Fibroblast of lung (primary cell): ENCODE measurements at regions not wholly inside any gene's neighbourhood (a gene's known extent, or its start where the extent isn't known, plus 50 kb on each side); places are given as distances from the start of the nearest gene placed in this dataset.

Source experiments
- CTCF ChIP-seq, 2 donors: IDR thresholded peaks in 1 of 2; conservative IDR thresholded peaks in 1 of 2; 1 replicate in 1 of 2; 2 replicates in 1 of 2; pipeline ENCODE4 v1.5.1; 2011 to 2012; ENCODE audit warnings: low read length in 2 of 2, control low read depth in 1 of 2, inconsistent platforms in 1 of 2, low read depth in 1 of 2, mild to moderate bottlenecking in 1 of 2
- EZH2 ChIP-seq: IDR thresholded peaks from 2 replicates; pipeline ENCODE4 v1.5.1; 2012; ENCODE audit warnings: low read length, control low read depth, mild to moderate bottlenecking; ENCODE audit errors: missing control alignments

DNA sequence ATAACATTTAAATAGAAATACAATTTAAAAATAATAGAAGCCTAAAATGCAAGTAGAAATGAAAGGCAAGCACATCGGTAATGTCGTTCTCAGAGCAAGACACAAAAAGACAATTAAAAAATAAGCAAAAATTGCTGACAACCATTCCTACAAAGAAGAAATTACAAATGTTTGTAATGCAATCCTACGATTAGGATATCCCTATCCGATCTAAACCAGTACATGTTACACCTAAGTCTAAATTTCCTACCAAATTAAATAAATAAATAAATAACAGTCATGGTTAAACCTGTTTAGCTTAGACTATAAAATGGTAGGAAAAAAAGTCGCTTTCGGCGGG, 90.0 kb downstream of the ANXA2R start:
- no peak for TF ChIP-seq EZH2
- TF ChIP-seq CTCF (conservative IDR thresholded peaks at IDR 0.05 in 1 of 2, IDR thresholded peaks at IDR 0.05 in 1 of 2; ENCODE audit: low read depth in 1 of 2, low read length in 2 of 2) = no peak
